ENCODE measurements at regions not wholly inside any gene's neighbourhood (a gene's known extent, or its start where the extent isn't known, plus 50 kb on each side); places are given as distances from the start of the nearest gene placed in this dataset.

DNA sequence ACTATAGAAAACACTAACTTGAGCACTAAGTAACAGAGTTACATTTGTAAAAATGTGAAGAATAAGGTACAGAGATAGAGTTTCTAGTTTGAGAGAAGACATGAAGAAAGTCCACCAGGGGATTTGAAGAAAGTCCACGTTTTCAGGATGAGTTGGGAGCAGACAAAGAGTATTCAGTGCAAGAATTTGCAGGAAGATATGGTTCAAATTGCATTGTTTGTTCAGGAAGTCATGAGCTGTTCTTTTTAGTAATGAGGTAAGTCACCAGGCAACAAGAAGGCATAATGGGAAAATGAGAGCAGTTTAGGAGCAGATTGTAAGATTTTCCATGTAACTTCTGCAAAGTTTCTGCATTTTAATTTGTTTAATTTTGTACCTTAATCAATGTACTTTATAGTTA lies 618.0 kb downstream of the DACH1 start:
- Histone ChIP-seq H3K36me3 (ENCODE audit: insufficient read depth, low read length) (no peaks in the 10 kb centered on the region), H3K27ac (ENCODE audit: low read depth, low read length) (no peak overlapping the region), H4K20me1 (ENCODE audit: insufficient read depth, low read length) (no peaks in the 10 kb centered on the region), H3K27me3 (ENCODE audit: insufficient read depth, low read length) (no peaks in the 10 kb centered on the region), H3K4me2 (ENCODE audit: insufficient read depth, low read length) (no peak overlapping the region), H3K4me3 (ENCODE audit: insufficient read depth, low read length) (no peak overlapping the region), H3K9me3 (ENCODE audit: low read depth, low read length) (no peaks in the 10 kb centered on the region), H3K4me1 (ENCODE audit: insufficient read depth, low read length) (no peaks in the 10 kb centered on the region), H2AFZ (ENCODE audit: low read length) (no peak overlapping the region), H3K79me2 (ENCODE audit: insufficient read depth, low read length) (no peaks in the 10 kb centered on the region)
- TF ChIP-seq, protein P1, sequence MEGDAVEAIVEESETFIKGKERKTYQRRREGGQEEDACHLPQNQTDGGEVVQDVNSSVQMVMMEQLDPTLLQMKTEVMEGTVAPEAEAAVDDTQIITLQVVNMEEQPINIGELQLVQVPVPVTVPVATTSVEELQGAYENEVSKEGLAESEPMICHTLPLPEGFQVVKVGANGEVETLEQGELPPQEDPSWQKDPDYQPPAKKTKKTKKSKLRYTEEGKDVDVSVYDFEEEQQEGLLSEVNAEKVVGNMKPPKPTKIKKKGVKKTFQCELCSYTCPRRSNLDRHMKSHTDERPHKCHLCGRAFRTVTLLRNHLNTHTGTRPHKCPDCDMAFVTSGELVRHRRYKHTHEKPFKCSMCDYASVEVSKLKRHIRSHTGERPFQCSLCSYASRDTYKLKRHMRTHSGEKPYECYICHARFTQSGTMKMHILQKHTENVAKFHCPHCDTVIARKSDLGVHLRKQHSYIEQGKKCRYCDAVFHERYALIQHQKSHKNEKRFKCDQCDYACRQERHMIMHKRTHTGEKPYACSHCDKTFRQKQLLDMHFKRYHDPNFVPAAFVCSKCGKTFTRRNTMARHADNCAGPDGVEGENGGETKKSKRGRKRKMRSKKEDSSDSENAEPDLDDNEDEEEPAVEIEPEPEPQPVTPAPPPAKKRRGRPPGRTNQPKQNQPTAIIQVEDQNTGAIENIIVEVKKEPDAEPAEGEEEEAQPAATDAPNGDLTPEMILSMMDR (IDR thresholded peaks at IDR 0.05; ENCODE audit: extremely low read depth, low read depth, low read length) = no peak
- no peak for DNase-seq (ENCODE audit: insufficient read length, low spot score, missing footprints)

DNA sequence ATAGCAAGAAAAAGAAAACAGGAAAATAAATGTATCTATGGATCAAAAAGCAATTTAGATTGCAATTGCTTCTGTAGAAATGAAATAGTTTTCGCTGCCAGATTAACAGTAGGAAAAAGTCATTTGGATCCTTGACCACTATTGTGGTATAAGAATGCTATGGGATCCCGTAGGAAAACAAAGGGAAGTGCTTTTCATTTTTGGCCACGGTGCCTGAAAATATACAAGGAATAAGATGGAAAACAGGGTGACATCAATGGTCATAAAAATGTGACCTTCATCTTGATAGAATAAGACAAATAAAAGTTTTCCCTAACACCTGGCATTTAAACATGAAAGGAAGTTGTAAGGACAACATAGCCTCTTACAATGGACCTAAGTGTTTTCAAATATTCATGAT lies 622.8 kb downstream of the DACH1 start:
- DNase-seq (ENCODE audit: insufficient read length, low spot score, missing footprints) = no peak
- no peak overlapping the region for H3K4me2 ChIP-seq (ENCODE audit: insufficient read depth, low read length)
- H3K27me3 ChIP-seq (ENCODE audit: insufficient read depth, low read length) = no peaks in the 10 kb centered on the region
- H2AFZ ChIP-seq (ENCODE audit: low read length) = no peak overlapping the region
- no peak overlapping the region for H3K4me3 ChIP-seq (ENCODE audit: insufficient read depth, low read length)
- H3K9me3 ChIP-seq (ENCODE audit: low read depth, low read length) = no peaks in the 10 kb centered on the region
- H3K4me1 ChIP-seq (ENCODE audit: insufficient read depth, low read length) = no peaks in the 10 kb centered on the region
- H3K79me2 ChIP-seq (ENCODE audit: insufficient read depth, low read length) = no peaks in the 10 kb centered on the region
- no peaks in the 10 kb centered on the region for H3K36me3 ChIP-seq (ENCODE audit: insufficient read depth, low read length)
- TF ChIP-seq, protein P1 (IDR thresholded peaks at IDR 0.05; ENCODE audit: extremely low read depth, low read depth, low read length) = no peak
- H3K27ac ChIP-seq (ENCODE audit: low read depth, low read length) = no peak overlapping the region
- H4K20me1 ChIP-seq (ENCODE audit: insufficient read depth, low read length) = no peaks in the 10 kb centered on the region

DNA sequence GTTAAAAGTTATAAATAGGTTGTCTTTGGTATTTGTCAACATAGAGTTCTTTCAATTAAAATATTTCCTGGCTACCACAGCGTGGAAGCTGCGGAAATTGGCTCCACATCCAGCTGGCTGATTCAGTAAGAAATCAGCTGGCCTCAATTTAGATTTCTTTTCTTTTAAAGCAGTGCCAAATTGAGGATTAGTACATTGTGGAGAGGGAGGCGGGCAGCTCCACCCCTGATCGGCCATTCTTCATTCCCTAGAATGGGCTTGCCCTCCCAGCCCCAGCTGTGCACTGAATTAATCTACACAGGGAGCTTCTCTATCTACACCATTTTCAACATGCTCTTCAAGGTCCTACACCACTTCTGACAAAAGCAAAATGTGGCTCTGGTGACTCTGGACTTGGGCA lies 624.8 kb downstream of the DACH1 start:
- Histone ChIP-seq H3K4me3 (ENCODE audit: insufficient read depth, low read length) (no peak overlapping the region), H3K36me3 (ENCODE audit: insufficient read depth, low read length) (no peaks in the 10 kb centered on the region), H2AFZ (ENCODE audit: low read length) (no peak overlapping the region), H3K4me2 (ENCODE audit: insufficient read depth, low read length) (no peak overlapping the region), H4K20me1 (ENCODE audit: insufficient read depth, low read length) (no peaks in the 10 kb centered on the region), H3K27me3 (ENCODE audit: insufficient read depth, low read length) (no peaks in the 10 kb centered on the region), H3K9me3 (ENCODE audit: low read depth, low read length) (no peaks in the 10 kb centered on the region), H3K79me2 (ENCODE audit: insufficient read depth, low read length) (no peaks in the 10 kb centered on the region), H3K4me1 (ENCODE audit: insufficient read depth, low read length) (no peaks in the 10 kb centered on the region), H3K27ac (ENCODE audit: low read depth, low read length) (no peak overlapping the region)
- TF ChIP-seq, protein P1 (IDR thresholded peaks at IDR 0.05; ENCODE audit: extremely low read depth, low read depth, low read length) = no peak
- no peak for DNase-seq (ENCODE audit: insufficient read length, low spot score, missing footprints)

DNA sequence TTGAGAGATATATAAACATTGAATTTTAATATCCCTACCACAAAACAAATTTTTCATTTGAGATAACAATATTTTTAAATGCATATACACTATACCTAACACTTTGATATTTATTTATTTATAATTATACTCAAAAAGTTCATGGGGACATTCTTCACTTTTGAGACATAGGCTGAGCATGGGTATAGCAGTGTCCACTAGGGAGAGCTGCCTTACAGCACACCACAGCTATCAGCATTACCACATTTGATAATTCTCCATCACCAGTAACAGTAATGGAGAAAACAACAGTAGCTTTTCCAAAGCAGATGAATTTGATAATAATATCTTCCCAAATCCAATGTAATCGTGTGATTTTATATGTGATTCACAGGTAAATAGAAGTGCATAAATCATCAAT lies 626.1 kb downstream of the DACH1 start:
- no peaks in the 10 kb centered on the region for H3K36me3 ChIP-seq (ENCODE audit: insufficient read depth, low read length)
- TF ChIP-seq, protein P1 (IDR thresholded peaks at IDR 0.05; ENCODE audit: extremely low read depth, low read depth, low read length) = no peak
- no peak overlapping the region for H2AFZ ChIP-seq (ENCODE audit: low read length)
- H3K4me1 ChIP-seq (ENCODE audit: insufficient read depth, low read length) = no peaks in the 10 kb centered on the region
- no peak overlapping the region for H3K27ac ChIP-seq (ENCODE audit: low read depth, low read length)
- H4K20me1 ChIP-seq (ENCODE audit: insufficient read depth, low read length) = no peaks in the 10 kb centered on the region
- no peaks in the 10 kb centered on the region for H3K9me3 ChIP-seq (ENCODE audit: low read depth, low read length)
- H3K79me2 ChIP-seq (ENCODE audit: insufficient read depth, low read length) = no peaks in the 10 kb centered on the region
- no peaks in the 10 kb centered on the region for H3K27me3 ChIP-seq (ENCODE audit: insufficient read depth, low read length)
- DNase-seq (ENCODE audit: insufficient read length, low spot score, missing footprints) = no peak
- no peak overlapping the region for H3K4me2 ChIP-seq (ENCODE audit: insufficient read depth, low read length)
- H3K4me3 ChIP-seq (ENCODE audit: insufficient read depth, low read length) = no peak overlapping the region

Measured in osteoblast (primary cell).